PC-3 (cell line): ENCODE measurements at regions not wholly inside any gene's neighbourhood (a gene's known extent, or its start where the extent isn't known, plus 50 kb on each side); places are given as distances from the start of the nearest gene placed in this dataset.

Experiments used
- ATAC-seq: fragments of 200-7000 bp; cut with Tn5 transposase; 2 replicates; pipeline ENCODE4 v1.9.1; 2020; ENCODE audit warnings: mild to moderate bottlenecking, moderate library complexity
- BruUV-seq: library from RNA; stranded (reverse); fragments of 400-500 nt; replicated peaks from 2 replicates; lab custom pipeline; 2021; lab: Mats Ljungman, UMichigan
- CTCF ChIA-PET: fragments of 300-600 bp; sonication (Branson Sonifier 250); formaldehyde crosslinking; loops from one replicate; lab custom pipeline; 2022; ENCODE audit warnings: antibody characterized with exemption; lab: Charles Lee
- POLR2A ChIA-PET: fragments of 300-600 bp; sonication (Branson Sonifier 250); formaldehyde crosslinking; loops from one replicate; lab custom pipeline; 2022; ENCODE audit warnings: antibody characterized with exemption; ENCODE audit not compliant: unreplicated experiment; lab: Charles Lee
- DNase-seq: peaks from one replicate; pipeline ENCODE4 v3.0.0-alpha.2; 2015
- H2AFZ ChIP-seq: fragments of 300-600 bp; sonication (generic); 2 replicates; pipeline ENCODE4 v1.6.0; 2016; ENCODE audit warnings: antibody characterized with exemption, low read length
- H3F3A ChIP-seq: fragments of 300-600 bp; sonication (generic); one replicate; pipeline ENCODE4 v1.6.0; 2017; ENCODE audit warnings: antibody characterized with exemption, low read length, control low read depth, mild to moderate bottlenecking; ENCODE audit not compliant: unreplicated experiment
- H3K27ac ChIP-seq: fragments of 300-600 bp; sonication (generic); 2 replicates; pipeline ENCODE4 v1.5.1; 2016; ENCODE audit warnings: mild to moderate bottlenecking, low read length
- H3K27me3 ChIP-seq: fragments of 300-600 bp; sonication (generic); 2 replicates; pipeline ENCODE4 v1.6.1; 2016; ENCODE audit warnings: low read length, mixed read lengths
- H3K36me3 ChIP-seq: fragments of 300-600 bp; sonication (generic); 2 replicates; pipeline ENCODE4 v1.6.1; 2016; ENCODE audit warnings: low read depth, mixed run types, low read length, mixed read lengths
- H3K4me1 ChIP-seq: fragments of 300-600 bp; sonication (generic); 2 replicates; pipeline ENCODE4 v1.5.1; 2016; ENCODE audit warnings: low read length; ENCODE audit not compliant: insufficient read depth
- H3K4me2 ChIP-seq: fragments of 300-600 bp; sonication (generic); 2 replicates; pipeline ENCODE4 v1.6.0; 2016; ENCODE audit warnings: low read length
- H3K4me3 ChIP-seq: fragments of 300-600 bp; sonication (generic); 2 replicates; pipeline ENCODE4 v1.5.1; 2016; ENCODE audit warnings: mild to moderate bottlenecking, low read length, mixed read lengths
- H3K79me2 ChIP-seq: fragments of 300-600 bp; sonication (generic); 2 replicates; pipeline ENCODE4 v1.6.1; 2017; ENCODE audit warnings: low read length, mixed read lengths
- H3K9ac ChIP-seq: fragments of 300-600 bp; sonication (generic); 2 replicates; pipeline ENCODE4 v1.6.0; 2016; ENCODE audit warnings: mild to moderate bottlenecking, low read length
- H3K9me2 ChIP-seq: fragments of 300-600 bp; sonication (generic); replicated peaks from 2 replicates; pipeline ENCODE4 v1.6.1; 2016; ENCODE audit warnings: mixed run types, low read length, mixed read lengths
- H3K9me3 ChIP-seq: fragments of 300-600 bp; sonication (generic); 2 replicates; pipeline ENCODE4 v1.6.1; 2016; ENCODE audit warnings: low read length, mixed read lengths
- H4K20me1 ChIP-seq: fragments of 300-600 bp; sonication (generic); 2 replicates; pipeline ENCODE4 v1.6.1; 2016; ENCODE audit warnings: low read length, mixed read lengths
- EZH2 ChIP-seq: fragments of 300-600 bp; sonication (generic); IDR thresholded peaks from one replicate; pipeline ENCODE4 v1.6.1; 2017; ENCODE audit warnings: antibody characterized with exemption, mild to moderate bottlenecking, low read length; ENCODE audit not compliant: unreplicated experiment
- EZH2phosphoT487 ChIP-seq: fragments of 300-600 bp; sonication (generic); IDR thresholded peaks from 2 replicates; pipeline ENCODE4 v1.6.1; 2018; ENCODE audit warnings: mild to moderate bottlenecking, antibody characterized with exemption, low read length, borderline replicate concordance
- intact Hi-C: fragments of 100-400 bp; cut with micrococcal nuclease; formaldehyde crosslinking; loops from 2 replicates; pipeline ENCODE4 v1.9.0; 2023
- TF ChIP-seq, protein P1 (sequence below): fragments of 300-600 bp; sonication (generic); conservative IDR thresholded peaks from 2 replicates; pipeline ENCODE4 v1.5.1; 2017; ENCODE audit warnings: antibody characterized with exemption, low read depth, mild to moderate bottlenecking, low read length

DNA sequence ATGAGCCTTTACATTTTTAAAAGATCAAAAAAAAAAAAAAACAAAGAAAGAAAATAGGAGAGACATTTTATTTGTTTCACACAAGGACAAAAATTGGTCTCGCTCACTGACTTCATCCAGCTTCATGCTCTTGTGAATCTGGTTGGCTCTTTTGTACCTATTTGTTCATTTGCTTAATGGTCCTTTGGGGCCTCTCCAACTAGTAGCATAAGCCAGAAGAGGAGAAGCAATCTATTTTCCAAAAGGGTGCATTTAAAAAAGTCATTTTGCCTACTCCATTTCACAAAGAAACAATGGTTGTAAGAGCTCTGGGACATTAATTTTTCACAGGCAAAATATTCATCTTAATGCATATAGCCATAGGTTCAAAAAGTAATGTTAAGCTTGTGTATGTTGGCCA is 168.3 kb upstream of the ADAMTS9 start:
- TF ChIP-seq, protein P1, sequence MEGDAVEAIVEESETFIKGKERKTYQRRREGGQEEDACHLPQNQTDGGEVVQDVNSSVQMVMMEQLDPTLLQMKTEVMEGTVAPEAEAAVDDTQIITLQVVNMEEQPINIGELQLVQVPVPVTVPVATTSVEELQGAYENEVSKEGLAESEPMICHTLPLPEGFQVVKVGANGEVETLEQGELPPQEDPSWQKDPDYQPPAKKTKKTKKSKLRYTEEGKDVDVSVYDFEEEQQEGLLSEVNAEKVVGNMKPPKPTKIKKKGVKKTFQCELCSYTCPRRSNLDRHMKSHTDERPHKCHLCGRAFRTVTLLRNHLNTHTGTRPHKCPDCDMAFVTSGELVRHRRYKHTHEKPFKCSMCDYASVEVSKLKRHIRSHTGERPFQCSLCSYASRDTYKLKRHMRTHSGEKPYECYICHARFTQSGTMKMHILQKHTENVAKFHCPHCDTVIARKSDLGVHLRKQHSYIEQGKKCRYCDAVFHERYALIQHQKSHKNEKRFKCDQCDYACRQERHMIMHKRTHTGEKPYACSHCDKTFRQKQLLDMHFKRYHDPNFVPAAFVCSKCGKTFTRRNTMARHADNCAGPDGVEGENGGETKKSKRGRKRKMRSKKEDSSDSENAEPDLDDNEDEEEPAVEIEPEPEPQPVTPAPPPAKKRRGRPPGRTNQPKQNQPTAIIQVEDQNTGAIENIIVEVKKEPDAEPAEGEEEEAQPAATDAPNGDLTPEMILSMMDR, result no peak
- no peak overlapping the region for H3K27ac ChIP-seq
- no peaks in the 10 kb centered on the region for H3K27me3 ChIP-seq
- H3K4me1 ChIP-seq, result no peaks in the 10 kb centered on the region
- H3K4me3 ChIP-seq, result no peak overlapping the region
- H3K9me3 ChIP-seq, result no peaks in the 10 kb centered on the region
- intact Hi-C loops, result no loop called here
- H3K9me2 ChIP-seq, result no peaks in the 10 kb centered on the region
- CTCF ChIA-PET, result no interaction called here
- DNase-seq, result no peak
- H4K20me1 ChIP-seq, result no peaks in the 10 kb centered on the region
- no peaks in the 10 kb centered on the region for H3K79me2 ChIP-seq
- POLR2A ChIA-PET, result no interaction called here
- no peak for ATAC-seq
- H3F3A ChIP-seq, result no peaks in the 10 kb centered on the region
- no peak overlapping the region for H3K9ac ChIP-seq
- H3K36me3 ChIP-seq, result no peaks in the 10 kb centered on the region
- no peak overlapping the region for H3K4me2 ChIP-seq
- no TSS peak for BruUV-seq
- no peak overlapping the region for H2AFZ ChIP-seq

DNA sequence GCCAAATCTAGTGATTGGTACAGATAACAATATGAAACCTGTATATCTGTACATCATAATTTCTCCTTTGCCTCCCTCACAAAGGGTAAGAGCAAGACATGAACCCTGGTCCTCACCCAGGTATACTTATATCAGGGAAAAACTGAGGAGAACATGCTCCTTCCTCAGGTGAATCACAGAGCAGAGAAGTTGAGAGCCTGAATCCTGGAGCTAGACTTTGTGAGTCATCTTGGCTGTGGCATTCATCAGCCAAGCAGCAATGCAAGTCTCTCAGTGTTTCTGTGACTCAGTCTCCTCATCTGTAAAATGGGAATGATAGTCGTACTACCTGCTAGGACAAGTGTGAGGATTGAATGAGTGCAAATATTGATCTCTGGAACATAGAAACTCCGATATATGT is 165.7 kb upstream of the ADAMTS9 start:
- ChIA-PET CTCF (no interaction called here), POLR2A (no interaction called here)
- Histone ChIP-seq H2AFZ (no peak overlapping the region), H3K27me3 (no peaks in the 10 kb centered on the region), H4K20me1 (no peaks in the 10 kb centered on the region), H3K9me2 (no peaks in the 10 kb centered on the region), H3K4me1 (no peaks in the 10 kb centered on the region), H3K79me2 (no peaks in the 10 kb centered on the region), H3K27ac (no peak overlapping the region), H3K9me3 (no peaks in the 10 kb centered on the region), H3K9ac (no peak overlapping the region), H3K4me3 (no peak overlapping the region), H3K4me2 (no peak overlapping the region), H3K36me3 (no peaks in the 10 kb centered on the region), H3F3A (no peaks in the 10 kb centered on the region)
- DNase-seq, result no peak
- intact Hi-C loops, result no loop called here
- BruUV-seq, result no TSS peak
- no peak for ATAC-seq
- no peak for TF ChIP-seq EZH2
- TF ChIP-seq, protein P1, result no peak

DNA sequence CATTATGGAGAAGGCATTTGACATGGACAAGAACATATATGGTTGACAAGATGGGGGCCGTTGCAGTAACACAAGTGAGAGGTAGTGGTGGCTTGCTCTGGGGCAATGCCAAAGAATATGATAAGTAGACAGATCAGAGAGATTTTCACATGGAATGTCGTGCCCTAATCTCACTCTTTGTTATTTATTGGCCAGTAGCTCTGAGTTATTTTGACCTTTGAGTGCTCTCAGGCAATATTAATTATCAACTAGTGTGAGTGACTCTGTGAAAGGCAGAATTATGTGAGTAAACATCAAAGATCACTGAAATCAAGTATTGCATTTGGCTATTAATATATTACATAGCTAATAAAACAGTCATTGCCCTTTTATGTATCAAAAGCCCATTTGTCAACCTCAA is 164.9 kb upstream of the ADAMTS9 start:
- Histone ChIP-seq H3K79me2 (no peaks in the 10 kb centered on the region), H3K4me1 (no peaks in the 10 kb centered on the region), H2AFZ (no peak overlapping the region), H3K9me3 (no peaks in the 10 kb centered on the region), H3K9me2 (no peaks in the 10 kb centered on the region), H3K27me3 (no peaks in the 10 kb centered on the region), H3K9ac (no peak overlapping the region), H3K36me3 (no peaks in the 10 kb centered on the region), H3F3A (no peaks in the 10 kb centered on the region), H4K20me1 (no peaks in the 10 kb centered on the region), H3K27ac (no peak overlapping the region), H3K4me2 (no peak overlapping the region), H3K4me3 (no peak overlapping the region)
- no peak for ATAC-seq
- no TSS peak for BruUV-seq
- ChIA-PET CTCF (no interaction called here), POLR2A (no interaction called here)
- DNase-seq, result no peak
- TF ChIP-seq EZH2phosphoT487, result no peak
- TF ChIP-seq, protein P1, result no peak
- no peak for TF ChIP-seq EZH2
- intact Hi-C loops, result no loop called here
